Parathyroid adenoma (tissue), 2 donors: ENCODE measurements at regions not wholly inside any gene's neighbourhood (a gene's known extent, or its start where the extent isn't known, plus 50 kb on each side); places are given as distances from the start of the nearest gene placed in this dataset.

Source experiments
- H2AFZ ChIP-seq: fragments of 300-600 bp; sonication (generic); one replicate; pipeline ENCODE4 v1.7.0; 2017; ENCODE audit warnings: antibody characterized with exemption, mild to moderate bottlenecking
- H3K27ac ChIP-seq: fragments of 300-600 bp; sonication (generic); one replicate; pipeline ENCODE4 v1.7.0; 2017
- H3K27me3 ChIP-seq: fragments of 300-600 bp; sonication (generic); one replicate; pipeline ENCODE4 v1.7.0; 2017; ENCODE audit warnings: low read length; ENCODE audit not compliant: control insufficient read depth, insufficient read depth
- H3K36me3 ChIP-seq: fragments of 300-600 bp; sonication (generic); one replicate; pipeline ENCODE4 v1.7.0; 2017; ENCODE audit warnings: low read length; ENCODE audit not compliant: control insufficient read depth, insufficient read depth
- H3K4me1 ChIP-seq: fragments of 300-600 bp; sonication (generic); one replicate; pipeline ENCODE4 v1.7.0; 2017; ENCODE audit warnings: control low read depth
- H3K4me2 ChIP-seq: fragments of 300-600 bp; sonication (generic); one replicate; pipeline ENCODE4 v1.7.0; 2017; ENCODE audit warnings: low read length
- H3K4me3 ChIP-seq: fragments of 300-600 bp; sonication (generic); one replicate; pipeline ENCODE4 v1.7.0; 2017; ENCODE audit warnings: low read depth, low read length
- H3K79me2 ChIP-seq: fragments of 300-600 bp; sonication (generic); one replicate; pipeline ENCODE4 v1.7.0; 2017; ENCODE audit warnings: control low read depth
- H3K9ac ChIP-seq: fragments of 300-600 bp; sonication (generic); one replicate; pipeline ENCODE4 v1.7.0; 2017; ENCODE audit warnings: mild to moderate bottlenecking
- H3K9me3 ChIP-seq: fragments of 300-600 bp; sonication (generic); one replicate; pipeline ENCODE4 v1.7.0; 2017; ENCODE audit warnings: low read length; ENCODE audit not compliant: control insufficient read depth
- CTCF ChIP-seq: fragments of 300-600 bp; sonication (generic); IDR thresholded peaks from one replicate; pipeline ENCODE4 v1.7.0; 2017; ENCODE audit warnings: antibody characterized with exemption, mild to moderate bottlenecking
- donor health status: primary hyperparathyroidism.

- Histone ChIP-seq H3K27me3 (no peaks in the 10 kb centered on the region), H3K79me2 (no peaks in the 10 kb centered on the region), H3K4me2 (no peak overlapping the region), H3K9ac (no peak overlapping the region), H2AFZ (no peak overlapping the region), H3K4me3 (no peak overlapping the region), H3K36me3 (no peaks in the 10 kb centered on the region), H3K9me3 (no peaks in the 10 kb centered on the region), H3K27ac (no peak overlapping the region), H3K4me1 (no peaks in the 10 kb centered on the region)
- no peak for TF ChIP-seq CTCF
These were observed 176.8 kb downstream of the ABHD5 start for GRCh38 chr3:43867436-43868072.

- TF ChIP-seq CTCF: no peak
- H2AFZ ChIP-seq: no peak overlapping the region
- no peak overlapping the region for H3K27ac ChIP-seq
- H3K9ac ChIP-seq: no peak overlapping the region
- no peaks in the 10 kb centered on the region for H3K27me3 ChIP-seq
- H3K36me3 ChIP-seq: no peaks in the 10 kb centered on the region
- no peaks in the 10 kb centered on the region for H3K4me1 ChIP-seq
- H3K4me2 ChIP-seq: no peak overlapping the region
- H3K79me2 ChIP-seq: no peaks in the 10 kb centered on the region
- H3K4me3 ChIP-seq: no peak overlapping the region
- no peaks in the 10 kb centered on the region for H3K9me3 ChIP-seq
These were observed 178.8 kb downstream of the ABHD5 start for GRCh38 chr3:43869491-43869890.

GRCh38 chr3:43870120-43870519 lies 179.4 kb downstream of the ABHD5 start:
- Histone ChIP-seq H3K36me3 (no peaks in the 10 kb centered on the region), H3K9ac (no peak overlapping the region), H3K27me3 (no peaks in the 10 kb centered on the region), H3K4me1 (no peaks in the 10 kb centered on the region), H3K27ac (no peak overlapping the region), H3K9me3 (no peaks in the 10 kb centered on the region), H3K79me2 (no peaks in the 10 kb centered on the region), H2AFZ (no peak overlapping the region), H3K4me2 (no peak overlapping the region), H3K4me3 (no peak overlapping the region)
- no peak for TF ChIP-seq CTCF

- Histone ChIP-seq H3K27me3 (no peaks in the 10 kb centered on the region), H3K36me3 (no peaks in the 10 kb centered on the region), H3K9me3 (no peaks in the 10 kb centered on the region), H3K79me2 (no peaks in the 10 kb centered on the region), H3K9ac (no peak overlapping the region), H3K4me2 (no peak overlapping the region), H2AFZ (no peak overlapping the region), H3K4me3 (no peak overlapping the region), H3K4me1 (no peaks in the 10 kb centered on the region), H3K27ac (no peak overlapping the region)
- no peak for TF ChIP-seq CTCF
These were observed 180.3 kb downstream of the ABHD5 start for GRCh38 chr3:43870844-43871626.
